HepG2 (cell line): ENCODE measurements at regions not wholly inside any gene's neighbourhood (a gene's known extent, or its start where the extent isn't known, plus 50 kb on each side); places are given as distances from the start of the nearest gene placed in this dataset.

Source experiments
- ATAC-seq: fragments of 200-7000 bp; cut with Tn5 transposase; 3 replicates; pipeline ENCODE4 v1.9.1; 2020; ENCODE audit warnings: mild to moderate bottlenecking, moderate library complexity
- BruUV-seq: library from RNA; stranded (reverse); fragments of 400-500 nt; replicated peaks from 2 replicates; lab custom pipeline; 2021; lab: Mats Ljungman, UMichigan
- CTCF ChIA-PET: fragments of 300-600 bp; formaldehyde crosslinking; extraction: SDS; loops from one replicate; lab custom pipeline; 2021; ENCODE audit warnings: low total read pairs, inconsistent platforms, low intra/inter-chr PET ratio; lab: Yijun Ruan, JAX
- POLR2A ChIA-PET: fragments of 350-600 bp; sonication (Branson Sonifier 250); formaldehyde crosslinking; loops from one replicate; lab custom pipeline; 2020; ENCODE audit warnings: antibody characterized with exemption, inconsistent platforms; lab: Yijun Ruan, JAX
- DNase-seq: peaks from one replicate; pipeline ENCODE4 v3.0.0-alpha.2; 2015; ENCODE audit warnings: low spot score
- FAIRE-seq: peaks from 3 replicates; lab custom pipeline; 2011; peaks lifted over from hg19 to GRCh38; lab: Jason Lieb, UNC
- H2AFZ ChIP-seq: one replicate; pipeline ENCODE4 v1.6.1; 2011; ENCODE audit warnings: low read length, inconsistent platforms
- H3K27ac ChIP-seq: fragments of 300-600 bp; 3 replicates; pipeline ENCODE4 v1.8.0; 2011; ENCODE audit warnings: mixed run types, mild to moderate bottlenecking, mixed read lengths, low read length, inconsistent platforms; ENCODE audit not compliant: insufficient read depth; ENCODE audit errors: extremely low read length
- H3K27me3 ChIP-seq, 2 experiments: fragments of 200-600 bp in 1 of 2; 2 replicates in 1 of 2; 3 replicates in 1 of 2; pipeline versions ENCODE4 v1.6.0 to v1.8.0; 2011; ENCODE audit warnings: low read length in 2 of 2, mild to moderate bottlenecking in 2 of 2, moderate library complexity in 2 of 2, inconsistent platforms in 1 of 2; ENCODE audit not compliant: insufficient read depth in 2 of 2, control insufficient read depth in 1 of 2
- H3K36me3 ChIP-seq, 2 experiments: fragments of 200-600 bp in 1 of 2; replicated peaks in 1 of 2; 2 replicates in 1 of 2; 3 replicates in 1 of 2; pipeline versions ENCODE4 v1.5.1 to v1.8.0; 2011; ENCODE audit warnings: low read length in 2 of 2, inconsistent platforms in 1 of 2; ENCODE audit not compliant: insufficient read depth in 2 of 2, control insufficient read depth in 1 of 2
- H3K4me1 ChIP-seq: 2 replicates; pipeline ENCODE4 v1.5.1; 2012; ENCODE audit warnings: low read length, inconsistent platforms; ENCODE audit not compliant: insufficient read depth
- H3K4me2 ChIP-seq: 2 replicates; pipeline ENCODE4 v1.6.0; 2011; ENCODE audit warnings: low read depth, low read length, inconsistent platforms
- H3K4me3 ChIP-seq, 3 experiments: fragments of 200-600 bp in 1 of 3; sonication (generic), shearing (Covaris generic) in 1 of 3; replicated peaks in 1 of 3; 2 replicates each; pipeline ENCODE4 v1.5.1; 2011 to 2016; ENCODE audit warnings: low read length in 3 of 3, inconsistent platforms in 2 of 3, low read depth in 2 of 3, mild to moderate bottlenecking in 2 of 3, control low read depth in 1 of 3, mixed read lengths in 1 of 3; ENCODE audit not compliant: insufficient read depth in 1 of 3
- H3K79me2 ChIP-seq: one replicate; pipeline ENCODE4 v1.6.1; 2011; ENCODE audit warnings: low read length, inconsistent platforms; ENCODE audit not compliant: insufficient read depth
- H3K9ac ChIP-seq: 2 replicates; pipeline ENCODE4 v1.6.0; 2011; ENCODE audit warnings: mild to moderate bottlenecking, low read depth, low read length, inconsistent platforms; ENCODE audit not compliant: insufficient read depth
- H3K9me3 ChIP-seq: 2 replicates; pipeline ENCODE4 v1.5.1; 2012; ENCODE audit warnings: mild to moderate bottlenecking, low read length
- H4K20me1 ChIP-seq: 2 replicates; pipeline ENCODE4 v1.6.0; 2011; ENCODE audit warnings: inconsistent platforms, mild to moderate bottlenecking, low read length, moderate library complexity; ENCODE audit not compliant: insufficient read depth
- CTCF ChIP-seq: sonication (generic); formaldehyde crosslinking; IDR thresholded peaks from 2 replicates; pipeline ENCODE4 v1.5.0; 2020; ENCODE audit warnings: mild to moderate bottlenecking, missing genetic modification reagents, moderate library complexity
- HES4 ChIP-seq: sonication (generic); formaldehyde crosslinking; IDR thresholded peaks from 2 replicates; pipeline ENCODE4 v1.9.0; 2021; ENCODE audit warnings: mild to moderate bottlenecking, missing genetic modification reagents, borderline replicate concordance
- JUNB ChIP-seq: sonication (generic); formaldehyde crosslinking; IDR thresholded peaks from 2 replicates; pipeline ENCODE4 v1.8.0; 2022; ENCODE audit warnings: missing genetic modification reagents, mild to moderate bottlenecking, borderline replicate concordance
- MBNL3 ChIP-seq: fragments of 250-450 bp; sonication (Bioruptor Pico); conservative IDR thresholded peaks from 2 replicates; pipeline ENCODE4 v1.8.0; 2022; ENCODE audit warnings: mild to moderate bottlenecking, inconsistent platforms
- NCOR1 ChIP-seq: fragments of 200-600 bp; sonication (generic); IDR thresholded peaks from 2 replicates; pipeline ENCODE4 v1.7.0; 2017; ENCODE audit warnings: antibody characterized with exemption, low read length, borderline replicate concordance
- PAF1 ChIP-seq: IDR thresholded peaks from 2 replicates; pipeline ENCODE4 v1.6.1; 2016; ENCODE audit warnings: missing genetic modification reagents, missing compliant biosample characterization
- U2AF1 ChIP-seq: fragments of 200-400 bp; formaldehyde crosslinking; optimal IDR thresholded peaks from 2 replicates; pipeline ENCODE3; 2017; ENCODE audit warnings: mild to moderate bottlenecking, low read depth, low read length
- U2AF2 ChIP-seq: fragments of 200-400 bp; formaldehyde crosslinking; IDR thresholded peaks from 2 replicates; pipeline ENCODE4 v1.6.1; 2017; ENCODE audit warnings: low read depth, mild to moderate bottlenecking, low read length
- XRCC5 ChIP-seq: fragments of 200-400 bp; formaldehyde crosslinking; optimal IDR thresholded peaks from 2 replicates; pipeline ENCODE3; 2017; ENCODE audit warnings: mild to moderate bottlenecking, low read length
- ZBTB4 ChIP-seq: sonication (generic); formaldehyde crosslinking; IDR thresholded peaks from 2 replicates; pipeline ENCODE4 v1.4.0; 2020; ENCODE audit warnings: missing genetic modification reagents, mild to moderate bottlenecking, borderline replicate concordance
- ZC3H13 ChIP-seq: sonication (generic); formaldehyde crosslinking; IDR thresholded peaks from 2 replicates; pipeline ENCODE4 v1.8.1; 2023; ENCODE audit warnings: mild to moderate bottlenecking, missing genetic modification reagents, moderate library complexity
- ZMAT3 ChIP-seq: sonication (generic); formaldehyde crosslinking; conservative IDR thresholded peaks from 2 replicates; pipeline ENCODE4 v1.7.0; 2021; ENCODE audit warnings: missing genetic modification reagents
- ZNF101 ChIP-seq: sonication (generic); formaldehyde crosslinking; IDR thresholded peaks from 2 replicates; pipeline ENCODE4 v1.4.0; 2020; ENCODE audit warnings: mild to moderate bottlenecking, low read depth, missing genetic modification reagents, borderline replicate concordance
- ZNF331 ChIP-seq: sonication (generic); formaldehyde crosslinking; IDR thresholded peaks from 2 replicates; pipeline ENCODE4 v1.4.0; 2020; ENCODE audit warnings: missing genetic modification reagents
- ZNF382 ChIP-seq: sonication (generic); formaldehyde crosslinking; IDR thresholded peaks from 2 replicates; pipeline ENCODE4 v1.5.0; 2020; ENCODE audit warnings: missing genetic modification reagents, mild to moderate bottlenecking, borderline replicate concordance
- ZNF562 ChIP-seq: sonication (generic); formaldehyde crosslinking; IDR thresholded peaks from 2 replicates; pipeline ENCODE4 v1.8.0; 2022; ENCODE audit warnings: missing genetic modification reagents, borderline replicate concordance
- ZNF563 ChIP-seq: sonication (generic); formaldehyde crosslinking; IDR thresholded peaks from 2 replicates; pipeline ENCODE4 v1.8.0; 2022; ENCODE audit warnings: mild to moderate bottlenecking, moderate library complexity, missing genetic modification reagents
- ZNF598 ChIP-seq: sonication (generic); formaldehyde crosslinking; IDR thresholded peaks from 2 replicates; pipeline ENCODE4 v1.5.1; 2020; ENCODE audit warnings: mild to moderate bottlenecking, missing genetic modification reagents, borderline replicate concordance
- ZNF710 ChIP-seq: sonication (generic); formaldehyde crosslinking; IDR thresholded peaks from 2 replicates; pipeline ENCODE4 v1.5.0; 2020; ENCODE audit warnings: mild to moderate bottlenecking, missing genetic modification reagents, borderline replicate concordance
- WGBS: methylation state at CpG from one replicate; pipeline ENCODE4 v1.1.6; 2017; ENCODE audit warnings: low lambda C conversion rate; 5-methylcytosine and 5-hydroxymethylcytosine counted together
- in situ Hi-C: cut with HindIII; loops from 2 replicates; pipeline ENCODE4 v1.10.0; 2017; ENCODE audit warnings: low pct_unique_long_range_greater_than_20kb; ENCODE audit not compliant: extremely low pct_ligation_motif_present
- intact Hi-C: fragments of 100-400 bp; cut with micrococcal nuclease; formaldehyde crosslinking; loops from one replicate; pipeline ENCODE4 v1.10.0; 2022; ENCODE audit not compliant: unreplicated experiment

GRCh38 chr12:98280152-98280551, 235.2 kb upstream of the TMPO start:
- WGBS: 31% methylated on average over 6 of the region's 6 CpGs
- CTCF ChIA-PET: no interaction called here
- FAIRE-seq: no peak
- TF ChIP-seq ZC3H13 (no peak), XRCC5 (no peak), JUNB (CRISPR knock-in tag) (no peak), ZNF562 (CRISPR knock-in tag) (no peak), CTCF (CRISPR knock-in tag) (no peak), MBNL3 (no peak), ZNF331 (CRISPR knock-in tag) (no peak), ZNF382 (CRISPR knock-in tag) (no peak), ZNF563 (no peak), NCOR1 (no peak), ZBTB4 (CRISPR knock-in tag) (no peak), U2AF1 (no peak), ZMAT3 (CRISPR knock-in tag) (no peak), ZNF710 (CRISPR knock-in tag) (no peak), PAF1 (CRISPR knock-in tag) (no peak), HES4 (CRISPR knock-in tag) (no peak), ZNF101 (CRISPR knock-in tag) (no peak), ZNF598 (CRISPR knock-in tag) (no peak), U2AF2 (no peak)

More at GRCh38 chr12:98280152-98280551, 235.2 kb upstream of the TMPO start:
- H3K9me3 ChIP-seq: no peaks in the 10 kb centered on the region
- H3K27me3 ChIP-seq: no peaks in the 10 kb centered on the region
- no peak overlapping the region for H3K27ac ChIP-seq
- no peaks in the 10 kb centered on the region for H3K79me2 ChIP-seq
- no TSS peak for BruUV-seq
- no peak for ATAC-seq
- H3K4me1 ChIP-seq: no peaks in the 10 kb centered on the region
- no peak for DNase-seq
- no peak overlapping the region for H3K4me3 ChIP-seq
- POLR2A ChIA-PET: no interaction called here
- in situ Hi-C loops: no loop called here
- H3K9ac ChIP-seq: no peak overlapping the region
- H3K36me3 ChIP-seq: no peaks in the 10 kb centered on the region
- no peaks in the 10 kb centered on the region for H4K20me1 ChIP-seq
- H2AFZ ChIP-seq: no peak overlapping the region
- no peak overlapping the region for H3K4me2 ChIP-seq
- intact Hi-C loops: no loop called here
